ENCODE measurements at regions not wholly inside any gene's neighbourhood (a gene's known extent, or its start where the extent isn't known, plus 50 kb on each side); places are given as distances from the start of the nearest gene placed in this dataset.
A peak's percentile ranks its signal among the peaks of the same experiment; 100 is the strongest.

- no peak for DNase-seq (ENCODE audit: low read depth)
- H3K4me3 ChIP-seq (ENCODE audit: low read depth, low read length): no peak overlapping the region
- no peak for TF ChIP-seq CTCF (conservative IDR thresholded peaks at IDR 0.05; ENCODE audit: low read depth, low read length)
Observed at GRCh38 chr2:78778756-78779510, 246.6 kb upstream of the REG3G start.

DNA sequence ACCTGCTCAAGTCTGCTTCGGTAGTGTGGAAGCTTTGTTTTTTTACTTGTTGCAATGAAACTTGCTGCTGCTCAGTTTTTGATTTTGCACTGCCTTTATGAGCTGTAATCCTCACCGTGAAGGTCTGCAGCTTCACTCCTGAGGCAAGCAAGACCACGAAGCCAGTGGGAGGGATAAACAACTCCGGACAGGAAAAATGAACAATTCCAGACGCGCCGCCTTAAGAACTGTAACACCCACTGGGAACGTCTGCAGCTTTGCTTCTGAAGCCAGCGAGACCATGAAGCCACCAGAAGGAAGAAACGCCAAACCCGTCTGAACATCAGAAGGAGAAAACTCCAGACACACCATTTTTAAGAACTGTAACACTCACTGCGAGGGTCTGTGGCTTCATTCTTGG, 245.7 kb upstream of the REG3G start:
- no peak overlapping the region for H3K4me3 ChIP-seq (ENCODE audit: low read depth, low read length)
- no peak for TF ChIP-seq CTCF (conservative IDR thresholded peaks at IDR 0.05; ENCODE audit: low read depth, low read length)
- peak; percentile 1 for DNase-seq (ENCODE audit: low read depth)

GRCh38 chr2:78780256-78780655, 245.2 kb upstream of the REG3G start:
- TF ChIP-seq CTCF (conservative IDR thresholded peaks at IDR 0.05; ENCODE audit: low read depth, low read length): no peak
- no peak overlapping the region for H3K4me3 ChIP-seq (ENCODE audit: low read depth, low read length)
- no peak for DNase-seq (ENCODE audit: low read depth)

DNA sequence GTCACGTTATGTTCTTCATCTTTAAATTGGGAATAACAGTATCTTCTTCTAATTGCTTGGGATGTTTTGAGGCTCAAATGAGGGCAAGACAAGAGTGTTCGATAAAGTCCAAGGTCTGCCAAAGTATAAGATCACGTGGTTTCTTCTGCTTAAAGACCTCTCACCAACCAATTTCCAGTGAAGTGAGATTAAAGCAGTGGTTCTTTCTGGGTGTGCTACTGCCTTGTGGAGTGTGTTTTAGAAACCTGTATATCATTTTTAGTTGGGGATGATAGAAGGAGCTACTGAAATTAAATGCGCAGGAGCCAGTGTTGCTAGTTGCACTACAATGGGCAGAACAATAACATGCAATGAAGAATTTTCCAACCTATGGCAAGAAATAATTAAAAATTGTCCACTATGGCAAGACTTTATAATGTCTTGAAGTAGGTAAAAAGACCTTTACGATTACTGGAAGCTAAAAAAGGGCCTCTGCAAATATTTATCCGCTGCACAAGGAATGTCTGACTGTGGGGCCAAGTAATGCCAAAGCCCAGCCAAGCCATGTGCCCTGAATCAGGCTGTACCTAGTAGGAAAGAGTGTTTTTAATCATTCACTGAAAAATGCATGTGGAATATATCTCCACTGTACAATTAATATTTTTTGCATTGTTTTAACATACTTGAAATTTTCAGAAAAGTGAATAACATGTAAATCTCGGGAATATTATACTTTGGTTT, 244.5 kb upstream of the REG3G start:
- DNase-seq (ENCODE audit: low read depth): no peak
- no peak overlapping the region for H3K4me3 ChIP-seq (ENCODE audit: low read depth, low read length)
- TF ChIP-seq CTCF (conservative IDR thresholded peaks at IDR 0.05; ENCODE audit: low read depth, low read length): no peak

GRCh38 chr2:78782196-78782595, 243.3 kb upstream of the REG3G start:
- no peak for DNase-seq (ENCODE audit: low read depth)
- TF ChIP-seq CTCF (conservative IDR thresholded peaks at IDR 0.05; ENCODE audit: low read depth, low read length): no peak
- no peak overlapping the region for H3K4me3 ChIP-seq (ENCODE audit: low read depth, low read length)

DNA sequence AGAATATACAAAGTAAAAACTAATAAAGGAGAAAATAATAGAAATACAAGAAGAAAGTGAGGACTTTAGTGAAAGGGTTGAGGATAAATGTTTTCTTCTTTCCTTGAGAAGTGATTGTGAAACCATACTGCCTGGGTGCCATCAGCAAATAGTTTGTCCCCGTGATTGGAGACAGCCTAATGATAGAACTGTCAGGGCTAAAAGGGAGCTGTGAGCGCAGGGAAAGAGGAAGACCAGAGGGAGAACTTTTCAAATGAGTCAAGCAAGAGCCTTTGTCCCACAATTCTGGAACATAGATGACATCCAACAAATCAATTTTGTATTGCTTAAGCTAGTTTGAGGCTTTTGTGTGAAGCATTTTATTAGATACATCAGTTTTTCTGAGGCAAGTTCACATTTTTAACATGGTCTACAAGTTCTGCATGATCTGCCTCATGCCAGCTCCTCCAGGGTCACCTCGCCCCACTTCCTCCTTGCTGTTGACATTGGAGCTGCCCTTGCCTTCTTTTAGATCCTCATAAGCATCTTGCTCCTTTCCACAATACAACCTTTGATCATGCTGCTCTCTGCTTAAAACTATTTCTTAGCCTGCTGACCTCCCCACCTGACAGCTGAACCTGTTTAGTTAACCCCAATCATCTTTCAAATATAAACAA, 213.4 kb upstream of the REG3G start:
- no peak for TF ChIP-seq CTCF (conservative IDR thresholded peaks at IDR 0.05; ENCODE audit: low read depth, low read length)

More for the DNA sequence above, 213.4 kb upstream of the REG3G start:
- DNase-seq (ENCODE audit: low read depth): no peak
- H3K4me3 ChIP-seq (ENCODE audit: low read depth, low read length): no peak overlapping the region
